ENCODE measurements at regions not wholly inside any gene's neighbourhood (a gene's known extent, or its start where the extent isn't known, plus 50 kb on each side); places are given as distances from the start of the nearest gene placed in this dataset.

DNA sequence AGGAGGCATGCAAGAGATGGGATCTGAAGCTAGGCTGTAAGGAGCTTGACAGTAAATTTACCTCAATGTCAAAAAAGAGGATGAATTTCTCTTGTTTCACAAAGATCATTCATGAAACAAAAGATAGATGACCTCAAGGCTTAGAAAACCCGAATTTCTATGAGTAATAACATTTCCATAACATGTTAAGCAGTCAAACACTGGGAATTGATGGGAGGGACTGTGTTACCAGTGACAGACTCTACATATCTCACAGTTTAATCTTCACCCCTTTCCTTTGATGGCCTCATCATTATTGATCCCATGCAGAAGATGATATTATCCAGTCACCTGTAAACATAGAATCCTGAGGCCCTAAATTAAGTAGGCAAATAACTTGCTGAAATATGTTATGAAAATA lies 53.5 kb upstream of the VGLL3 start:
- DNase-seq, result no peak

DNA sequence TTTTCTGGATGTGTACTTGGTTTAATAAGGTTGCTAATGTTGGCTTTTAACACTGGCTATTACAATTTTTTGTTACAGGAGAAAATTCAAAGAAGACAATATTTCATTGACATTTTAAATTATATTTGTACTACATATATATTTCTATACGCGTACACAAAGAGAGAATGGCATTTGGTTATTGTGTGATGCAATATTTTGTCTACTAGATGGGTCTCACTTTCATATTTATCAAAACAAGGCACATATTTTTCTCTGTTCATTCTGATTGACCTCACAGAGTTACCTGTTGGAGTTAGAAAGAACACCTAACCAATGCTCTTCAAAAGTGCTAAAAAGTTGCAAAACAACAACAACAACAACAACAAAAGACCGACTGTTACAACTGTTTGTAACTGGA lies 50.2 kb upstream of the VGLL3 start:
- DNase-seq, result no peak
